GM10266 (cell line): ENCODE measurements at regions not wholly inside any gene's neighbourhood (a gene's known extent, or its start where the extent isn't known, plus 50 kb on each side); places are given as distances from the start of the nearest gene placed in this dataset.

Experiments
- DNase-seq: peaks from one replicate; pipeline ENCODE4 v3.0.0; 2012; ENCODE audit errors: extremely low spot score
- TF ChIP-seq, protein P1 (sequence below): IDR thresholded peaks from 2 replicates; pipeline ENCODE4 v1.5.1; 2012; ENCODE audit warnings: mild to moderate bottlenecking, low read depth; ENCODE audit not compliant: control insufficient read depth, insufficient read depth; ENCODE audit errors: missing control alignments

DNA sequence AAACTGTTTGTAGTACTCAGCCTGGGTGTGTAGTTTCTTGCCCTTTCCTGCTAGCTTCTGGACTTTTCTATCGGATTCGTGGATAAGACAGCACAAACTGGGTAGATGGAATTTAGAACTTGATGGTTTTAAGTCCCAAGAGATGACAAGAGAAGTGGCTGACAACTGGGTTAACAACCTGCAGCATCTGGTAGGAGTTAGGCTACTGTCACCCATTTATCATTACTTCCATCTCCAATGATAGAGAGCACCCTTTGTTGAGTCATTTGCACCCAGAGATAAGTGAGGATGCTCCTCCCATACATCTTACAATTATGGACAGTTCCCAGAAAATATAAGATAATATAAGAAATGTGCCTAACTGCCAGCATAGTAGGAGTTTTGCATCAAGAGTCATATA is 50.2 kb upstream of the FLRT2 start:
- no peak for DNase-seq
- TF ChIP-seq, protein P1, sequence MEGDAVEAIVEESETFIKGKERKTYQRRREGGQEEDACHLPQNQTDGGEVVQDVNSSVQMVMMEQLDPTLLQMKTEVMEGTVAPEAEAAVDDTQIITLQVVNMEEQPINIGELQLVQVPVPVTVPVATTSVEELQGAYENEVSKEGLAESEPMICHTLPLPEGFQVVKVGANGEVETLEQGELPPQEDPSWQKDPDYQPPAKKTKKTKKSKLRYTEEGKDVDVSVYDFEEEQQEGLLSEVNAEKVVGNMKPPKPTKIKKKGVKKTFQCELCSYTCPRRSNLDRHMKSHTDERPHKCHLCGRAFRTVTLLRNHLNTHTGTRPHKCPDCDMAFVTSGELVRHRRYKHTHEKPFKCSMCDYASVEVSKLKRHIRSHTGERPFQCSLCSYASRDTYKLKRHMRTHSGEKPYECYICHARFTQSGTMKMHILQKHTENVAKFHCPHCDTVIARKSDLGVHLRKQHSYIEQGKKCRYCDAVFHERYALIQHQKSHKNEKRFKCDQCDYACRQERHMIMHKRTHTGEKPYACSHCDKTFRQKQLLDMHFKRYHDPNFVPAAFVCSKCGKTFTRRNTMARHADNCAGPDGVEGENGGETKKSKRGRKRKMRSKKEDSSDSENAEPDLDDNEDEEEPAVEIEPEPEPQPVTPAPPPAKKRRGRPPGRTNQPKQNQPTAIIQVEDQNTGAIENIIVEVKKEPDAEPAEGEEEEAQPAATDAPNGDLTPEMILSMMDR: no peak
